Activated CD4-positive, alpha-beta memory T cell treated with anti-CD3 and anti-CD28 coated beads for 36 hours (primary cell): ENCODE measurements at regions not wholly inside any gene's neighbourhood (a gene's known extent, or its start where the extent isn't known, plus 50 kb on each side); places are given as distances from the start of the nearest gene placed in this dataset.

Experiments used
- CTCF ChIA-PET: fragments of 350-600 bp; sonication (Branson Sonifier 250); formaldehyde crosslinking; loops from one replicate; lab custom pipeline; 2021; ENCODE audit warnings: antibody characterized with exemption, inconsistent platforms; lab: Charles Lee
- POLR2A ChIA-PET: fragments of 350-600 bp; sonication (Branson Sonifier 250); formaldehyde crosslinking; loops from one replicate; lab custom pipeline; 2021; ENCODE audit warnings: antibody characterized with exemption; lab: Charles Lee
- DNase-seq: peaks from one replicate; pipeline ENCODE4 v3.0.0-alpha.2; 2020
- H3K27ac Mint-ChIP-seq: one replicate; pipeline ENCODE4 v1.8.0; 2021; ENCODE audit warnings: mixed read lengths
- H3K27me3 Mint-ChIP-seq: one replicate; pipeline ENCODE4 v1.8.0; 2021; ENCODE audit warnings: mixed read lengths
- H3K36me3 Mint-ChIP-seq: one replicate; pipeline ENCODE4 v1.8.0; 2021; ENCODE audit warnings: mixed read lengths
- H3K4me1 Mint-ChIP-seq: one replicate; pipeline ENCODE4 v1.8.0; 2021; ENCODE audit warnings: low read depth, mixed read lengths
- H3K4me3 Mint-ChIP-seq: one replicate; pipeline ENCODE4 v1.8.0; 2021; ENCODE audit warnings: mild to moderate bottlenecking, mixed read lengths
- H3K9me3 Mint-ChIP-seq: one replicate; pipeline ENCODE4 v1.8.0; 2021; ENCODE audit warnings: mixed read lengths
- intact Hi-C: fragments of 100-400 bp; cut with micrococcal nuclease; formaldehyde crosslinking; loops from one replicate; pipeline ENCODE4 v1.15.1; 2023

DNA sequence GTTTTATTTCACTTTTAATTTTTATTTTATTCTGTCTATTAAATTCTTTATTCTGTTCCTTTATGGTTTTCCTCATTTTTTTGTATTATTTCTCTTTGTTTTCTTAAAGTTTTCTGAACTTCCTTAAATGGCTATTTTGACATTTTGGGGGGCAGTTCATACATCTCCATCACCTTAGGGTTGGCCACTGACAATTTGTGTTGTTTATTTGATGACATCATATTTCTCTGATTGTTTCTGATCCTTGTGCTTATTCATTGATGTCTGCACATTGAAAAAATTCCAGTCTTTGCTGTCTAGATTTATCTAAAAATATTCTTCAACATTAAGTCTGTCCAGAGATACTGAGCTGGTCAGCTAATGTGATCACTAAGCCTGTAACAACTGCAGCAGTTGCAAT, 379.5 kb upstream of the EYS start:
- H3K27me3 Mint-ChIP-seq: no peaks in the 10 kb centered on the region
- peaks cover 33% of the 10 kb centered on the region for H3K9me3 Mint-ChIP-seq
- intact Hi-C loops: no loop called here
- H3K36me3 Mint-ChIP-seq: peaks cover 3% of the 10 kb centered on the region
- POLR2A ChIA-PET: no interaction called here
- no peak for DNase-seq
- H3K27ac Mint-ChIP-seq: no peak overlapping the region
- no peak overlapping the region for H3K4me3 Mint-ChIP-seq
- H3K4me1 Mint-ChIP-seq: no peaks in the 10 kb centered on the region
- CTCF ChIA-PET: no interaction called here

DNA sequence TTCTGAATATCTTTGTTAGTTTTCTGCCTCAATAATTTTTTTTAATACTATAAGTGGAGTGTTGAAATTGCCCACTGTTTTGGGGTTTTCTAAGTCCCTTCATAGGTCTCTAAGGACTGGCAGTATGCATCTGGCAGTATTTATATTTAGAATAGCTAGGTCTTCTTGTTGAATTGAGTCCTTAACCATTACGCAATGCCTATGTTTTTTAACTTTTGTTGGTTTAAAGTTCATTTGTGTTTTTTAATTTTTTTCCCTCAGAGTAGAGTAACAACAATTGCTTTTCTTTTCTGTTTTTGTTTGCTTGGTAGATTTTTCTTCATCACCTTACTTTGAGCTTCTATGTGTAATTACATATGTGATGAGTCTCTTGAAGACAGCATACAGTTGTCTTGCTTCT, 375.9 kb upstream of the EYS start:
- no peak for DNase-seq
- ChIA-PET POLR2A (no interaction called here), CTCF (no interaction called here)
- Mint-ChIP-seq H3K36me3 (peaks cover 3% of the 10 kb centered on the region), H3K4me3 (no peak overlapping the region), H3K9me3 (peaks cover 41% of the 10 kb centered on the region), H3K27me3 (no peaks in the 10 kb centered on the region), H3K4me1 (no peaks in the 10 kb centered on the region), H3K27ac (no peak overlapping the region)
- intact Hi-C loops: no loop called here

- H3K9me3 Mint-ChIP-seq: peaks cover 13% of the 10 kb centered on the region
- POLR2A ChIA-PET: no interaction called here
- CTCF ChIA-PET: no interaction called here
Measured at GRCh38 chr6:66068907-66069306, 361.9 kb upstream of the EYS start.

GRCh38 chr6:66068033-66068432, 361.0 kb upstream of the EYS start:
- Mint-ChIP-seq H3K36me3 (no peaks in the 10 kb centered on the region), H3K4me3 (no peak overlapping the region), H3K4me1 (no peaks in the 10 kb centered on the region), H3K27ac (no peak overlapping the region), H3K9me3 (peaks cover 12% of the 10 kb centered on the region), H3K27me3 (no peaks in the 10 kb centered on the region)
- POLR2A ChIA-PET: no interaction called here
- CTCF ChIA-PET: no interaction called here
- DNase-seq: no peak
- intact Hi-C loops: no loop called here

More at GRCh38 chr6:66068907-66069306, 361.9 kb upstream of the EYS start:
- no peak for DNase-seq
- Mint-ChIP-seq H3K4me1 (no peaks in the 10 kb centered on the region), H3K27ac (no peak overlapping the region), H3K27me3 (no peaks in the 10 kb centered on the region), H3K4me3 (no peak overlapping the region), H3K36me3 (no peaks in the 10 kb centered on the region)
- intact Hi-C loops: no loop called here

GRCh38 chr6:66065313-66065712, 358.3 kb upstream of the EYS start:
- no peak for DNase-seq
- H3K36me3 Mint-ChIP-seq: no peaks in the 10 kb centered on the region
- intact Hi-C loops: no loop called here
- POLR2A ChIA-PET: no interaction called here
- CTCF ChIA-PET: no interaction called here
- no peak overlapping the region for H3K27ac Mint-ChIP-seq
- H3K4me3 Mint-ChIP-seq: no peak overlapping the region
- H3K4me1 Mint-ChIP-seq: no peaks in the 10 kb centered on the region
- H3K9me3 Mint-ChIP-seq: peaks cover 10% of the 10 kb centered on the region
- H3K27me3 Mint-ChIP-seq: no peaks in the 10 kb centered on the region

DNA sequence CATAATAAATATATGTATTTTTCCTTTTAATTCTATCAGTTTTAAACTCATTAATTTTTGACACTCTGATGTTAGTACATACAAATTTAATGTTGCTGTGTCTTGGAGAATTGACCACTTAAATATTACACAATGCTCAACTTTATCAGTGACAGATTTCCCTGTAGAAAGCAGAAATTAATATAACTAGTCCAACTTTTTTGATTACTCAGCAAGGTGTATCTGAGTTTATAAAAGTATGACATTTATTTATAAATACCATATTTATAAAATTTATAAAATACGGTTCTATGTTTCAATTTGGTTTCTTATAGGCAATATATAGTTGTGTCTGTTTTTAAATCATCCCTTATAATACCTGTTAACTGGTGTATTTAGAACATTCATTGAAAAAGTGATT, 350.0 kb upstream of the EYS start:
- ChIA-PET CTCF (no interaction called here), POLR2A (no interaction called here)
- Mint-ChIP-seq H3K36me3 (no peaks in the 10 kb centered on the region), H3K4me1 (no peaks in the 10 kb centered on the region), H3K27ac (no peak overlapping the region), H3K4me3 (no peak overlapping the region), H3K9me3 (no peaks in the 10 kb centered on the region), H3K27me3 (no peaks in the 10 kb centered on the region)
- no peak for DNase-seq
- intact Hi-C loops: no loop called here

- intact Hi-C loops: no loop called here
- Mint-ChIP-seq H3K4me1 (no peaks in the 10 kb centered on the region), H3K4me3 (no peak overlapping the region), H3K9me3 (no peaks in the 10 kb centered on the region), H3K27ac (no peak overlapping the region), H3K27me3 (no peaks in the 10 kb centered on the region), H3K36me3 (no peaks in the 10 kb centered on the region)
- CTCF ChIA-PET: no interaction called here
- DNase-seq: no peak
- POLR2A ChIA-PET: no interaction called here
Measured at GRCh38 chr6:66054967-66055366, 347.9 kb upstream of the EYS start.

DNA sequence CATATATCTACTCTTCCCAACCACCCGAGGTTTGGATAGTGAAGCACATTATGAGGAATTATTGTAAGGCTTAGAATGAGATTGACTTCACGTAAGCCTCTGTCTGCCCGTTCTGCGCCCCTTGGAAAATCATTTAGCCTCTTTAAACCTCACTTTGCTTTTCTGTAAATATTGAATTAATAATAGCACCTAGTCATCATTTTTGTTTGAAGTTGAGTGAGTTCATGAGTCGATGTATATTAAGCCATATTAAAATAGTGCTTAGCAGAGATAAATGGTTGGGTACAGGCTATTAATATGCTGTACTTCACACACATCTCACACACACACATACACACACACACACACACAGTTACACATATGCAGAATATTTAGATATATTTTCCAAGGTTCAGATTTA, 344.8 kb upstream of the EYS start:
- intact Hi-C loops: no loop called here
- Mint-ChIP-seq H3K27ac (no peak overlapping the region), H3K4me1 (no peaks in the 10 kb centered on the region), H3K27me3 (no peaks in the 10 kb centered on the region), H3K9me3 (peaks cover 3% of the 10 kb centered on the region), H3K36me3 (no peaks in the 10 kb centered on the region), H3K4me3 (no peak overlapping the region)
- no peak for DNase-seq
- ChIA-PET POLR2A (no interaction called here), CTCF (no interaction called here)

- peaks cover 14% of the 10 kb centered on the region for H3K9me3 Mint-ChIP-seq
- ChIA-PET CTCF (no interaction called here), POLR2A (no interaction called here)
- no peak for DNase-seq
- H3K4me3 Mint-ChIP-seq: no peak overlapping the region
- H3K27me3 Mint-ChIP-seq: no peaks in the 10 kb centered on the region
- no peaks in the 10 kb centered on the region for H3K36me3 Mint-ChIP-seq
- no peaks in the 10 kb centered on the region for H3K4me1 Mint-ChIP-seq
- intact Hi-C loops: no loop called here
- H3K27ac Mint-ChIP-seq: no peak overlapping the region
Measured at GRCh38 chr6:66048684-66049474, 341.9 kb upstream of the EYS start.

GRCh38 chr6:66032626-66033025, 325.6 kb upstream of the EYS start:
- Mint-ChIP-seq H3K4me3 (no peak overlapping the region), H3K27me3 (no peaks in the 10 kb centered on the region), H3K27ac (no peak overlapping the region), H3K4me1 (no peaks in the 10 kb centered on the region), H3K36me3 (no peaks in the 10 kb centered on the region), H3K9me3 (peaks cover 9% of the 10 kb centered on the region)
- POLR2A ChIA-PET: no interaction called here
- CTCF ChIA-PET: no interaction called here
- intact Hi-C loops: no loop called here
- DNase-seq: no peak

DNA sequence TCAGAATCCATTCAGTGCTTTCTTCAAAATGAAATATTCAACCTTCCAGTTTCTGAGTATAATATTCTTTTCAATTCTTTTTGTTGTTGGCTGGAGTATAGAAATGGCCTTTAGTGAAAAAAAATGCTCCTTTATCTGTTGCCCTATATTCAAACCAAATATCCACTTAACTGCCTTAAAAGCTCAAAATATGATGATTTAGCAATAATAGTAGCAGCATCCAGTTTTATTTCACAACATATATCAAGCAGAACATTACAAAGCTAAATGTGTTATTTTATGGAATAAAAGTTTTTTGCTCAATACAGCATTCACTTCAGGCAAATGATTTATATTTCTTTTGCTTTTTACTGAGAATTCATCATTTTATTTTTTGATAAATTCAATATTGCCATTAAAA, 322.4 kb upstream of the EYS start:
- Mint-ChIP-seq H3K4me3 (no peak overlapping the region), H3K9me3 (peaks cover 4% of the 10 kb centered on the region), H3K27ac (no peak overlapping the region), H3K27me3 (no peaks in the 10 kb centered on the region), H3K4me1 (no peaks in the 10 kb centered on the region), H3K36me3 (no peaks in the 10 kb centered on the region)
- intact Hi-C loops: no loop called here
- CTCF ChIA-PET: no interaction called here
- DNase-seq: no peak
- POLR2A ChIA-PET: no interaction called here

DNA sequence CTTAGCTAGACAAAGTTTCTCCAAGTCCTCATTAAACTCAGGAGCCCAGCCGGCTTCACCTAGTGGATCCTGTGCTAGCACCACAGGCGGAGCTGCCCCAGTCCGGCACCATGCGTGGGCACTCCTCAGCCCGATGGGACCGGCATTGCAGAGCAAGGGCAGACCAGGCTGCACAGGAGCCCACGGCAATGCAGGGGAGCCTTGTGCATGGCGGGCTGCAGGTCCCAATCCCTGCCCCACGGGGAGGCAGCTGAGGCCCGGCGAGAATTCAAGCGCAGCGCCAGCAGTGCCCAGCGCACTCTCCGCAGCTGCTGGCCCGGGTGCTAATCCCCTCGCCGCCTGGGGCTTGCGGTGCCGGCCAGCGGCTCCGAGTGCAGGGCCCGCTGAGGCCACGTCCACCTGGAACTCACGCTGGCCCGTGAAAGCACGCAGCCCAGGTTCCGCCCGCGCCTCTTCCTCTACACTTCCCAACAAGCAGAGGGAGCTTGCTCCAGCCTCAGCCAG, 292.3 kb upstream of the EYS start:
- no peaks in the 10 kb centered on the region for H3K27me3 Mint-ChIP-seq
- no peaks in the 10 kb centered on the region for H3K4me1 Mint-ChIP-seq

DNA sequence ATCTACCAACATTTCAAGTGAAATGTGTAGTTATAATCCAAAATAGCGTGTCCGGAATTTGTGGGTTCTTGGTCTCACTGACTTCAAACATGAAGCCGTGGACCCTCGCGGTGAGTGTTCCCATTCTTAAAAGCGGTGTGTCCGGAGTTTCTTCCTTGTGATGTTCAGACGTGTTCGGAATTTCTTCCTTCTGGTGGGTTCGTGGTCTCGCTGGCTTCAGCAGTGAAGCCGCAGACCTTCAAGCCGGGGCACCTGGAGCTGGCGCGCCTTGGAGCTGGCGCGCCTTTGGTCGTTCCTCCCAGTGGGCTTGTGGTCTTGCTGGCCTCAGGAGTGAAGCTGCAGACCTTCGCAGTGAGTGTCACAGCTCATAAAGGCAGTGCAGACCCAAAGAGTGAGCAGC, 291.5 kb upstream of the EYS start:
- Mint-ChIP-seq H3K9me3 (peaks cover 15% of the 10 kb centered on the region), H3K27me3 (no peaks in the 10 kb centered on the region), H3K27ac (no peak overlapping the region), H3K4me3 (no peak overlapping the region), H3K36me3 (no peaks in the 10 kb centered on the region), H3K4me1 (no peaks in the 10 kb centered on the region)
- DNase-seq: no peak
- ChIA-PET POLR2A (no interaction called here), CTCF (no interaction called here)
- intact Hi-C loops: no loop called here

More for the DNA sequence above, 292.3 kb upstream of the EYS start:
- ChIA-PET POLR2A (no interaction called here), CTCF (no interaction called here)
- intact Hi-C loops: no loop called here
- no peak overlapping the region for H3K4me3 Mint-ChIP-seq
- H3K9me3 Mint-ChIP-seq: peaks cover 15% of the 10 kb centered on the region
- H3K27ac Mint-ChIP-seq: no peak overlapping the region
- H3K36me3 Mint-ChIP-seq: no peaks in the 10 kb centered on the region
- DNase-seq: no peak
